NOMO-1 treated with DMSO at 0.1 percent for 48 hours (cell line): ENCODE measurements at regions not wholly inside any gene's neighbourhood (a gene's known extent, or its start where the extent isn't known, plus 50 kb on each side); places are given as distances from the start of the nearest gene placed in this dataset.
"Not testable (repeated sequence)": the region's sequence is repeated elsewhere in the genome, so short reads cannot be mapped to it uniquely, and the experiment has no call there.

Experiments
- DNase-seq: peaks from one replicate; lab custom pipeline; 2025; ENCODE audit not compliant: unreplicated experiment; lab: John Stamatoyannopoulos, UW

DNA sequence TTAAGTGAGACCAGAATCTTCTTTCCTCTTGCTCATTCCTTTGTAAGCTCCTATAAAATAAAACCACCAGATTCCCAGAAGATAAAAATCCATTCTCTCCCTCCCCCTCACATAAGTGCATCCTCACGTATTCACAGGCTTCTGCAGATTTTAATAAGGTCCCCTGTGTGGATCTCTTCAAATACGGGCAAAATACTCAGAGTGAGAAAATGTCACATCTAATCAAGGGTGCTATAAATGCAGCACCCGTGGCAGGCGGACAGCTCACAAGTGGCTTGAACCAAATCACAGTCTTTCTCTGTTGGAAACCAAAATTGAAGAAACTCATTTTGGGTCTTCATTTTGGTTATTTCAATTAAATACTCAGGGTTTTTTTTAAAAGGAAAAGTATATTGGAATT is 212.9 kb upstream of the CMC1 start:
- DNase-seq = no peak

DNA sequence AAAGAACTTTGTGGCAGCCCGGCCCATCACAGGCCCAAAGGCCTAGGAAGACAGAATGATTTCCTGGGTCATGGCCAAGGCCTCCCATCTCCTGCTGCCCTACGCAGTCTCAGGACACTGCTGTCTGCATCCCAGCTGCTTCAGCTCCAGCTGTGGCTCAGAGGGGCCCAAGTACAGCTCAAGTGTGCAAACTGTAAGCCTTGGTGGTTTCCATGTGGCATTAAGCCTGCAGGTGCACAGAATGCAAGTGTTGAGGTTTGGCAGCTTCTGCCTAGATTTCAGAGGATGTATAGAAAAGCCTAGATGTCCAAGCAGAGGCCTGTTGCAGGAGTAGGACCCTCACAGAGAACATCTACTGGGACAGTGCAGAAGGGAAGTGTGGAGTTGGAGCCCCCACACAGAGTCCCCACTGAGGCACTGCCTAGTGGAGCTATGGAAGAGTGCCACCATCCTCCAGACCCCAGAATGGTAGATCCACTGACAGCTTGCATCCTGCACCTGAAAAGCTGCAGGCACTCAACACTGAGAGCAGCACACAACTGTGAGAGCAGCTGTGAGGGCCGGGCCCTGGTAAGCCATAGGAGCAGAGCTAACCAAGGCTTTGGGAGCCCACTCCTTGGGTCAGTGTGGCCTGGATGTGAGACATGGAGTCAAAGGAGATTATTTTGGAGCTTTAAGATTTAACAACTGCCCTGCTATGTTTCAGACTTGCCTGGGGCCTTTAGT is 208.2 kb upstream of the CMC1 start:
- DNase-seq = no peak

DNA sequence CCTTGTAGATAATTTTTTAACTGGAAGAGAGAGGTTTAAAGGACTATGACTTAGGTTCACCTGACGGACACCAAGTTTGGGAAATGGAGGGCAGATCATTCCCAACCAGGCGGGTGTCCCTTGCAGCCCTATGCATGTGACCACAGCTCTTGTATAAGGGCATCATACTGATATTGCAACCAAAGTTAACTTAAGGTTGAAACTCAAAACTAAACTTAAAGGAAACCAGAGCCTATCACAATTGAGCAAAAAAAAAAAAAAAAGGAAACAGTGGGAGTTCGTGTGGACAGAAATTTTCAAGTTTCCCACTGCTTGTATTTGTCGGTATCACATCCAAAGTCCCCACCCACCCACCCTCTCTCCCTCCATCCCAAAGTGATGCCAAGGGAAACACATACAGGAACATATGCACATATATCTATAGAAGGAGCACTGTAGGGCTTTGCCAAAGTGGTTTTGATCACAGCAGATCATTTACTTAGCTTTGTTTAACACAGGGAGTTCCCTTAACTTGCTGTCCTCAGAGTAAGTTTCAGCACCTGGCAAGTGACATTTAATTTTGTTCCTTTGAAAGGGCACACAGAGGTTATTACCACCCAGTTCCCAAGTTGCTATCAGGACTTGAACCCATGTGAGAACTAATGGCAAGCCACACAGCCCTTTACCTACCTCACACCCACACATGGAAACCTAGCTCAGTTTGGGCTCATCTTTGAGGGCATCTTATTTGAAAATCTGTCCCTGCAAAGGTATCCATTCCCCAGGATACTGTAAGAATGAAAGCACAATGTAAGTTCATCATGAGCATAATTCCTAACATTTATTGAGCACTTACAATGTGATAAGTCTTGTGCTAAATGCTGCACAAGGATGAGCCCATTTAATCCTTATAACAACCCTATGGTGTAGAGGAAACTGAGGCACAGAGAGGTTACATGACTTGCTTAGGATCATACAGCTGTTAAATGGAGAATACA is 204.5 kb upstream of the CMC1 start:
- no peak for DNase-seq

DNA sequence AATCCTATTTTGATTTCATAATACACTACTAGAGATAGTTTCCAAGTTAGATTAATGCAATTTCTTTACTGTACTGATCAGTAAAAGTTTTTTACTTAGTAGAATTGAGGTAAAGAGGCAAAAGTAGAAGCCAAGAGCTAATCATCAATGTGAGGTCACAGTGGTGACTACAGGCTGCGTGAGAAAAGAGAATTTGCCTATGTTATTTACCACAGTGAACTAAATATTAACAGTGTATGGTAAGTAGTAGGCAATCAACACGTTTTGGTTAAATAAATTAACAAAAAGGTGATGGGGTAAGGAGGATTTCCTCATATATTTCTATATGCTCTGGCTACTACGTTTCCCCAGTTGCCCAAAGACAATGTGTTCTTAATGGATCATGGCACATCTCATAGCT is 202.2 kb upstream of the CMC1 start:
- DNase-seq = no peak

DNA sequence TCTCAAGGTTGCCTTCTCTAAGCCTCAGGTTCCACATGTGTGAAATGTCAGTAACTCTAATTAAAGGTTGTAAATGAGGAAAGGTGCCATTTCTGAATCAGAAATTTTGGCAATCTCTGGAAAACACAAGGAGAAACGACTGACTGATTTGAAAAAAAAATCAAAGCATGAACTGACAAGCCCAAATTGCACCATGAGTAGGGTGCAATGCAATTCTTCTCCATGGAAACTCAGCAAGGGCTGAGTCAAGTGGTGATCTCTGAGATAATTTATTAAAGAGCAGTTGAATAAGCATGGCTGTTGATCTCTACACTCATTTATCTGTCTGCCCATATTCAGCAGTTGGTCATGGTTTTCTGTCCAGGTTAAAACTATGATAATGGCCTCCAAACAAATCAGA is 201.6 kb upstream of the CMC1 start:
- DNase-seq = no peak

DNA sequence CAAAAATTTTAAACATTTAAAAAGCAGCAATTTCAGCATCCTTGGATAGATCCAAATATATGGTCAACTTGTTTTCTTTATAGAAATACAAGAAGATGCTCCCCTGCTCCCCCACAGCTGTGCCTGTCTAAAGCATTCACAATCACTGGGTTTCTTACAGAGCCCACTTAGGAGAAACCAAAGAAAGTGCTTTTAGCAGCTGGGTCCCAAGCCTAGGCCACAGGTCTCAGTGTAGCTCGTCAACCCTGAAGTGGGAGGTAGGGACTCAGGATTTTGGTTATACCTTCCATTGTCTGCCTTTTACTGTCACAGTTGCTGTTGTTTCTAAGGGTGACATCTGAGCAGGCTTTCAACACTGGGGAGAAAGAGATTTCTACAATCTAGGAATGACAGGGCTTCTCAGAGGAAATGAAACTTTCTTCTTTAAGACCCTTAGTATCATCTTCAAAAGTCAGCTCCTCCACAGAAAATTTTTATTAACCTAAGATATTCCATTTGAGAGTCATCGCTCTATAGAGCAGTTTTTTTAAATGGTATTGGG is 199.3 kb upstream of the CMC1 start:
- no peak for DNase-seq

DNA sequence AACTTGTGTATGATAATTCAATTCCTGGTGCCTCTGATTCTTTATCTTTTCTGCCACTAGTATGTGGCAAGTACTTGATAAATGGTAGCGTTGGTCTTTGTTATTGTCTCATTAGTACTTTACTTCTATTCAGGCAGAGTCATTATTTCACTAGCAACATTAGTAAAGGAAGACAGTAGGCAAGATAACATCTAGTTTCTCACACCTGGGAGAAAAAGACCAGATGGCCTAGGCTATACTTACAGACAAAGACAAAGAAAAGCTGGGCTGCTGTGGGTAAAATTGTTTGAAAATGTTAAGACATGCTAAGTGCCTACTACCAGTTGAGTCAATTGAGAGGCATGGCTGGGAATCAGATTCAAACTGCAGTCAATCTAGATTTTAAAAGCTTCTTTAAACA is 198.7 kb upstream of the CMC1 start:
- no peak for DNase-seq

DNA sequence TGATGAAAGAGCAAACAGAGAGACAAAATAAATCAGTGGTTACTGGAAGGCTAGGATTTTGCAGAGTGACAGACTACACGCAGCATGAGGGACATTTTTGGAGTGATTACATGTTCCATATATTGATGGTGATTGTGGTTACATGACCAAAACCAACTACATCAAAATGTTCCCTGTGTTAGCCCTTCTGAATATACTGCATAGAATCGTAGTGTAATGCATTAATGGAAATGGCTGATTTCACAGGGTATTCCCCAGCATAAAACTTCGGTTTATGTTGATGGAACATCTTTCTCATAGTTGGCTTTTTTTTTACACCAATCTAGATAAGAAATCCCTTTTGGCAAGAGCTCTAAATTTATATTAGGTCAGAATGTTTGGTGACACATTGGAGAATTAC is 191.3 kb upstream of the CMC1 start:
- no peak for DNase-seq

DNA sequence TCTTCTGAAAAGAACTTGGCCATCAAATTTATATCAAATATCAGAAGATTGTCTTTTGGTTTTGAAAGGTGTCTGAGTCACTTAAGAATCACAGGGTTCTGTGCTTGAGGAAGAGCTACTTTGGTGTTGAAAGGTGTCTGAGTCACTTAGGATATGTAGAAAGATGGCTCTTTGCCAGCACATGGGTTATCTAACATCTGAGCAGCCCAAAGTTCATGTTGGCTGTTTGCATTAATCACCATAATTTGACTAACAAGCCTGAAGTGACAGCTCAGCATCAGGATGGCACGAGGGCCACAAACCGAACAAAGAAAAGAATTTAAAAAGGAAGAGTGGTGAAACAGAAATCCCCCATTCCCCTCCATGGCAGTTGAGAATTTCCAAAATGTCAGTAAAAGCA is 190.5 kb upstream of the CMC1 start:
- peak; percentile 98 for DNase-seq

DNA sequence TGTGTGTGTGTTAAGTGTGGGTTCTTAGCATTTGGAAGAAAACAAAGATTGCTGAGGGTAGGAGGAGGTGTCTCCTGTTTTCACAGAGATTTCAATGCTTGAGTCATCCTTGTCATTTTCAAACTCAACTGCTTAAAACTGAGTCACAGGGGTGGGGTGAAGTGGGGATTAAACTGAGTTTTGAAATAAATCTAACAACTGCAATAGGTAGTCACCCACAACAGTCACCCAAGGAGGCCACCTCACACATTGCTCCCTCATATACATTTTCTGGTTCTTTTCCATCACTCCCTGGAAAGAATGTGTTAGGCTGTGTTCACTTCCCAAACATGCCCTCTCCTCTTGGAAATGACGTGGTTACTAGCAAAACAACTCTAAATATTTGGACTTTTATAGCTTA is 187.7 kb upstream of the CMC1 start:
- DNase-seq = peak; percentile 39

DNA sequence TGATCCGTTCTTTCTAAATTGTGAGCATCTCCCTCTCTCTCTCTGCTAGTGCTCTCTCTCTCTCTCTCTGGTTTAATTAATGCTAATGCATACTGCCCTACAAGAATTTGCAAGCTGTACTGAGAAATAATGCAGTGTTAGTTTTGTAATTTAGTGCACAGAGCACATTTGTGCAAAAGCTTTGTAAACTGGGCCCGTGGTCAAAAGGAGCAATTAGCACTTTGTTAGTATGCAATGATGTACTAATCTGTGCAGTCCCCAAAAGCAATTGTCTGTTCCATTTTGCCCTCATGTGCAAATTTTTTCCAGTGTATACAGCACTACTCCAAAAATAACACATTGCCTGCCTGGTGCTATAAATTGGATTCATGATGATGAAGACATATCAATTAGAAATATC is 184.6 kb upstream of the CMC1 start:
- no peak for DNase-seq

DNA sequence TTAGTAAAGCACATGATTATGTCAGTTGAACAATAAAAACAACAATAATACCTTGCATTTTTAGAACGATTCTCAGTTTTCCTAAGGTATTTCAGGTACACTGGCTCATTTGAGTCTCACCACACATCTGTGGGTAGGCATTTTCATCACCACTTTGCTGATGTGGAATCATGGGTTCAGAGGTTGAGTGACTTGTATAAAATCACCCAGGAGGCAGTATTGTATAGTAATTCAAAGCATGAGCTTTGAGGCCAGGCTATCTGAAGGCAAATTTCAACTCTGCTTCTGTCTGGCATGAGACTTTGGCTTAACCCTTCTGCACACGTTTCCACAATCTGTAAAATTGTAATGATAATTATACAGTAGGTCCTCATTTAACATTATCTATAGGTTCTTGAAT is 183.9 kb upstream of the CMC1 start:
- no peak for DNase-seq

DNA sequence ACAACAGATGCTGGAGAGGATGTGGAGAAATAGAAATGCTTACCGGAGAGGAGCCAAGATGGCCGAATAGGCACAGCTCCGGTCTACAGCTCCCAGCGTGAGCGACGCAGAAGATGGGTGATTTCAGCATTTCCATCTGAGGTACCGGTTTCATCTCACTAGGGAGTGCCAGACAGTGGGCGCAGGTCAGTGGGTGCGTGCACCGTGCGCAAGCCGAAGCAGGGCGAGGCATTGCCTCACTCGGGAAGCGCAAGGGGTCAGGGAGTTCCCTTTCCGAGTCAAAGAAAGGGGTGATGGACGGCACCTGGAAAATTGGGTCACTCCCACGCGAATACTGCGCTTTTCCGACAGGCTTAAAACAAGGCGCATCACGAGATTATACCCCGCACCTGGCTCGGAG is 182.2 kb upstream of the CMC1 start:
- not testable (repeated sequence) for DNase-seq

DNA sequence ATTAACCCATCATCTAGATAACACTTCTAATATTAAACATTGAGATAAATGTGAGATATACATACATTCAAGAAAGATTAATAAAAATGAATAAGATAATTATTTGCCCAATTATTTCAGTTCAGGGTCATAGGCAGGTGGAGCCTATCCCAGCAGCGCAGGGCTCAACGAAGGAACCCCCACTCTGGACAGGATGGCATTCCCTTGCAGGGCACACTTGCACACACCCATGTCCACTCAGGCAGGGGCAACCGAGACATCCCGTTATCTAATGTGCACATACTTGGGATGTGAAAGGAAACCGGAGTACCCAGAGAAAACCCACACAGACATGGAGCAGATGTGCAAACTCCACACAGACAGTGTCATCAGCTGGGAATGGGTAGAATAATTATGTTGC is 175.4 kb upstream of the CMC1 start:
- no peak for DNase-seq

DNA sequence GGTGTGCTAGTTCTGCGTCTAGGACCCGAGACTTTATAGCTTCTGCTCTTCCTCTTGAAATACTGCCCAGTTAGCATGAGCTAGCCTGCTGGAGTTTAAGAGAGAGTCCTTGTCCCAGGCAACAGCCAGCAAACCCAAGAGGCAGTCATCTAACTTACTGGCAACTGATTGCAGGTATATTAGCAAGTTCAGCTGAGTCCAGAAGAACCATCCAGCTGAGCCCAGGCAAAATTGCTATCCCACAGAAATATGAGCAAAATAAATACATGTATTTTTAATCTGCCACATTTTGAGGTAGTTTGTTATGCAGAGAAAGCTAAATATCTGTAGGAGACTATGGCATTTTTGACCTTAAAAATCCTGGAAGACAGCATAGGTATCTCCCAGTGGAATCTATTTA is 174.4 kb upstream of the CMC1 start:
- no peak for DNase-seq

DNA sequence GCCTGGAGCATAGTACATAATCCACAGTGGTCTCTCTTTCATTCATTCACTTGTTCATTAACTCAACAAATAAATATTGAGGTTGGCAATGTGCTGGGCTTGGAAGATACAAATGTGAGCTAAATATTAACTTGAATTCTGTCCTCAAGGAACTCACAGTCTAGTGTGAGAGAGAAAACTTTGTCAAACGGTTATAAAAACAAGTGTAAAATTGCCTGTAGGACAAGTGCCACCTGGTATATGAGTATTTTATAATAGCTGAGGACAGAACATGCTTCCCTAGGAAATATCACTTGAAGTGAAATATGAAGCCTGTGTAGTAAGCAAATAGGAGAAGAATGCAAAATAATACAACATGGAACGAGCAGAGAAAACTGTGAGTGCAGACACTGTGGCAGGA is 173.1 kb upstream of the CMC1 start:
- no peak for DNase-seq

DNA sequence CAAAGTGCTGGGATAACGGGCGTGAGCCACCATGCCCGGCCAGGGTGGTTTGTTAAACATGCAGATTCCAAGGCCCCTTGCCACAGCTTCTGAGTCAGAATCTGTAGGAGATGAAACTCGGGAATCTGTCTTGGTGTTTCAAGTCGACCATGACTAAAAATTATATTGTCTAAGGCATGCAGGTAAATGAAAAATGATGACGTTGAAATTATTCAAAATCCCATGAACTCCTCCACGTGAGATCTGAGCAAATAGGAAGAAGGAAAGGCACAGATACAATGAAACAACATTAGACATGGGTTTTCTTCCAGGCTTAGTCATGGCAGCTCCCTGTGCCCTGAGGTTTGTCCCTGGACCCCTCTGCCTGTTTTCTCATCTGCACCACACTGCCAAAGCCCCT is 172.0 kb upstream of the CMC1 start:
- no peak for DNase-seq

DNA sequence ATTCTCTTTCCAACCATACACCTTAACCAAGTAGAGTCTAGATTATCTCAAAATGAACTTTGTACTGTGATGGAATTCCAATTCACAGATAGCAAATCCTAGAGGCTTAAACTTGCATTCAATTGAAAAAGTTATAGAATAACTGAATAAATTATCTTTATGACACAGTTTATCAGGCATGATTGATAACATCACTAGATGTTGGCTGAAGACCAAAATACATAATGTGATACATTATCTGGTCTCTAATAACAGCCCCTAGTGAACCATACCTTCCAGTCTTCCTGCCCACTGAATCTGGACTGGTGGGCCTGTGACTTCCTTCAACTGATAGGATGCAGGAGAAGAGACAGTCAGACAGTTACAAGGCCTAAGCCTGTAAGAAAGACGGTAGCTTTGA is 165.2 kb upstream of the CMC1 start:
- no peak for DNase-seq

DNA sequence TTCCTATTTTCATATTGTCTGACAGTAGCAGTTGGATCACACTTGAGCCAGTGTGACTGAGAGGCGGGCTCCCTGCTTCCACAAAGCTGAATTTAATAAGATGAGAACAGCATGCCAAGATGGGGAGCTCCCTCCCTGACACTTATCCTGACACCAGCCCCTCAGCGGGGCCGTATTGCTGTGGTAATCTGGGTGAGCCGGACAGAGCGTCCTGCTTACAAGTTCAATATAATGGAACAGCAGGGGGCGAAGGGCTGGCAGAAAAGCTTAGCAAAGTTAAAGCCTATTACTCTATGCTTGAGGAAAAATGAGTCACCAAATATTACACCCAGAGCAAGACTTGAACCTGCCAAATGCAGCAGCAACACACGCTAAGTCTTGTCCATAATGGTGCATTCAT is 163.8 kb upstream of the CMC1 start:
- DNase-seq = peak; percentile 2

DNA sequence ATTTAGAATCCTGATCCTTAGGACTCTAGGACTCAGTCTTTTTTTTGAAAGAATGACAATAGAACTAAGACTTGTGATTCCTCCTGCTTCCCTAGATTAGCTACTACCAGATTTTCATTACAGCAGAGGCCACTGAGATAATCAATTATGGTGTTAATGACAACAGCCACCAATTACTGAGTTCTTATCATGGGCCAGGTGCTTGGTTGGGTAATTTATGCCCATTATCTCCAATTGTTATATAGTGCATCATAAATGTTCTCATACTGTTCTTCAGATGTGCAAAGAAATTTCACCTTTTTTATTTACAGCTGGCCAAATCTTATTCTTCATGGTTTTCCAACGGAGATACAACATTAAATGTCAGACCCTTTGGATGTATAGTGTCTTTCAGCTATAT is 162.9 kb upstream of the CMC1 start:
- DNase-seq = no peak

DNA sequence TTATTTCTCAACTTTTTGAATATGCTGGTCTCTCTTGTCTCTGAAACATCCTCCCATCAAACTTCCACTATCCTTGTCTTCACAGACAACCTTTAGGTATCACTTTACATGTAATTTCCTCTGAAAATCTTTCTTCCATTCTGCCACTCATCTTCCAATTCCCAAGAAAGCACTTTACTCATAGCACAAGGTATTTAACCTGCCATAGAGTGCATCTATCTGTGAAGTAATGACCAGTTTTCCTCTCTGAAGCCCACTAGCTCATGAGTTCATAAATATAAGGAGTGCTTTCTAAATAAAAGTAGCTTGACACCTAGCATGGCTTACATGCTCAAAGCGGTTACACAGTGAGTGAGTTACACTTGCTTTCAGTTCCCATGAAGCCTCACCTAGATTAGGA is 160.7 kb upstream of the CMC1 start:
- DNase-seq = no peak

DNA sequence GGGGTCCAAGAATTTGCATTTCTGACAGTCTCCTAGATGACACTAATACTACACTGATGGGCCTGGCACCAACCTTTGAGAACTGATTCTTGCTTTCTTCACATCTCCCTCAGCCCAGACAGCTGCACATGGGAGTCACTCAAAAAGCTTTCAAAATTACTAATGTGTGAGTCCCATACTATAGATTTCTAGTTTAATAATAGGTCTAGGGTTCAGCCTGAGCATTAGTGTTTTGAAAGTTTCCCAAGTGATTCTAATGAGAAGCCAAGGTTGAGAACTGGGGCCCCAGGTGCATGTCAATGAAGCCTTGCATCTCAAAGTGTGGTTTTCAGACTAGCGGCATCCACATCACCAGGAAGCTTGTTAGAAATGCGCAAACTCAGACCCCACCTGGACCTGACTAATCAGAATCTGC is 159.9 kb upstream of the CMC1 start:
- DNase-seq = no peak
